Posterior cingulate gyrus (tissue), 11 donors: ENCODE measurements at regions not wholly inside any gene's neighbourhood (a gene's known extent, or its start where the extent isn't known, plus 50 kb on each side); places are given as distances from the start of the nearest gene placed in this dataset.

Experiments
- DNase-seq, 10 donors: peaks; one replicate each; pipeline versions ENCODE4 v3.0.0 to v3.0.0-alpha.2; 2020 to 2021; ENCODE audit warnings: mixed read lengths in 3 of 10
- intact Hi-C: fragments of 100-400 bp; cut with DNase I; formaldehyde crosslinking; loops from one replicate; pipeline ENCODE4 v1.15.1; 2023

GRCh38 chr2:48854681-48855080, 99.2 kb upstream of the LHCGR start:
- intact Hi-C loops, result no loop called here
- peak in 6 of 10 donors; percentile 15 to 82 (median 31) for DNase-seq

GRCh38 chr2:48852938-48853337, 97.4 kb upstream of the LHCGR start:
- DNase-seq, result no peak
- intact Hi-C loops, result no loop called here

- no peak for DNase-seq
- intact Hi-C loops, result no loop called here
Observed at GRCh38 chr2:48851161-48851560, 95.6 kb upstream of the LHCGR start.

- intact Hi-C loops, result no loop called here
Observed at GRCh38 chr2:48849770-48850169, 94.2 kb upstream of the LHCGR start.

GRCh38 chr2:48845684-48846083, 90.2 kb upstream of the LHCGR start:
- DNase-seq, result no peak
- intact Hi-C loops, result no loop called here

More at GRCh38 chr2:48849770-48850169, 94.2 kb upstream of the LHCGR start:
- DNase-seq, result no peak

- DNase-seq, result no peak
- intact Hi-C loops, result no loop called here
Observed at GRCh38 chr2:48844417-48845155, 89.1 kb upstream of the LHCGR start.

- DNase-seq, result no peak
- intact Hi-C loops, result no loop called here
Observed at GRCh38 chr2:48841126-48841525, 85.6 kb upstream of the LHCGR start.

- intact Hi-C loops, result no loop called here
Observed at GRCh38 chr2:48838029-48838428, 82.5 kb upstream of the LHCGR start.

GRCh38 chr2:48829569-48829968, 74.0 kb upstream of the LHCGR start:
- no peak for DNase-seq
- intact Hi-C loops, result no loop called here

More at GRCh38 chr2:48838029-48838428, 82.5 kb upstream of the LHCGR start:
- DNase-seq, result no peak

GRCh38 chr2:48829036-48829435, 73.5 kb upstream of the LHCGR start:
- DNase-seq, result no peak
- intact Hi-C loops, result no loop called here

GRCh38 chr2:48826986-48827385, 71.5 kb upstream of the LHCGR start:
- no peak for DNase-seq

GRCh38 chr2:48824116-48824515, 68.6 kb upstream of the LHCGR start:
- intact Hi-C loops, result no loop called here
- no peak for DNase-seq

More at GRCh38 chr2:48826986-48827385, 71.5 kb upstream of the LHCGR start:
- intact Hi-C loops, result no loop called here

GRCh38 chr2:48819206-48819735, 63.7 kb upstream of the LHCGR start:
- intact Hi-C loops, result no loop called here
- DNase-seq, result no peak

- intact Hi-C loops, result no loop called here
- DNase-seq, result no peak
Observed at GRCh38 chr2:48817355-48817754, 61.8 kb upstream of the LHCGR start.

GRCh38 chr2:48812416-48812815, 56.9 kb upstream of the LHCGR start:
- no peak for DNase-seq
- intact Hi-C loops, result no loop called here

GRCh38 chr2:48808311-48808710, 52.8 kb upstream of the LHCGR start:
- DNase-seq, result no peak
- intact Hi-C loops, result no loop called here
